Esophagus muscularis mucosa (tissue), 4 donors: ENCODE measurements at regions not wholly inside any gene's neighbourhood (a gene's known extent, or its start where the extent isn't known, plus 50 kb on each side); places are given as distances from the start of the nearest gene placed in this dataset.

Source experiments
- CTCF ChIP-seq, 3 experiments: fragments of 200-600 bp in 2 of 3; fragments of 450-650 bp in 1 of 3; sonication (generic) in 2 of 3; IDR thresholded peaks; one replicate each; pipeline ENCODE4 v1.5.1; 2017 to 2019; ENCODE audit warnings: antibody characterized with exemption in 3 of 3, mild to moderate bottlenecking in 2 of 3, moderate library complexity in 1 of 3
- EP300 ChIP-seq: sonication (generic); formaldehyde crosslinking; IDR thresholded peaks from one replicate; pipeline ENCODE4 v1.6.1; 2017; ENCODE audit warnings: antibody characterized with exemption
- POLR2A ChIP-seq: fragments of 450-650 bp; IDR thresholded peaks from one replicate; pipeline ENCODE4 v1.6.1; 2017; ENCODE audit warnings: antibody characterized with exemption, moderate library complexity, mild to moderate bottlenecking, low read depth
- POLR2AphosphoS5 ChIP-seq, 2 donors: sonication (generic); formaldehyde crosslinking; IDR thresholded peaks; one replicate each; pipeline ENCODE4 v1.6.1; 2017; ENCODE audit warnings: antibody characterized with exemption in 2 of 2

GRCh38 chr6:6482256-6482655 is 106.3 kb upstream of the LY86 start:
- no peak for TF ChIP-seq CTCF (IDR thresholded peaks at IDR 0.05)
- no peak for TF ChIP-seq POLR2AphosphoS5 (IDR thresholded peaks at IDR 0.05)
- TF ChIP-seq POLR2A: no peak
- no peak for TF ChIP-seq EP300
